ENCODE measurements at regions not wholly inside any gene's neighbourhood (a gene's known extent, or its start where the extent isn't known, plus 50 kb on each side); places are given as distances from the start of the nearest gene placed in this dataset.
"Not testable (repeated sequence)": the region's sequence is repeated elsewhere in the genome, so short reads cannot be mapped to it uniquely, and the experiment has no call there.

- Histone ChIP-seq H3K4me3 (ENCODE audit: low read length) (no peak overlapping the region), H3K9me3 (ENCODE audit: control insufficient read depth, insufficient read depth, low read length) (no peaks in the 10 kb centered on the region), H3K36me3 (ENCODE audit: control insufficient read depth, insufficient read depth, low read length) (no peaks in the 10 kb centered on the region), H3K27ac (ENCODE audit: low read length) (no peak overlapping the region), H3K27me3 (ENCODE audit: control insufficient read depth, insufficient read depth, low read length) (no peaks in the 10 kb centered on the region), H3K4me1 (ENCODE audit: control insufficient read depth, insufficient read depth, low read length) (no peaks in the 10 kb centered on the region)
- Mint-ChIP-seq H3K4me1 (no peaks in the 10 kb centered on the region), H3K36me3 (no peaks in the 10 kb centered on the region), H3K4me3 (no peak overlapping the region), H3K27me3 (ENCODE audit: low read depth in 2 of 2) (peaks cover 8 to 22% of the 10 kb centered on the region in 2 donors), H3K27ac (no peak overlapping the region), H3K9me3 (no peaks in the 10 kb centered on the region)
- intact Hi-C loops (cut with micrococcal nuclease): no loop called here
- WGBS (ENCODE audit: insufficient coverage): 64% methylated on average over 4 of the region's 4 CpGs
- ATAC-seq: no peak
- no peak for TF ChIP-seq CTCF (IDR thresholded peaks at IDR 0.05)
- no peak for DNase-seq
These were observed 138.4 kb upstream of the CADM1 start for GRCh38 chr11:115642660-115643059.

GRCh38 chr11:115637599-115638241, 133.5 kb upstream of the CADM1 start:
- Histone ChIP-seq H3K4me1 (ENCODE audit: control insufficient read depth, insufficient read depth, low read length) (no peaks in the 10 kb centered on the region), H3K36me3 (ENCODE audit: control insufficient read depth, insufficient read depth, low read length) (no peaks in the 10 kb centered on the region), H3K27ac (ENCODE audit: low read length) (no peak overlapping the region), H3K27me3 (ENCODE audit: control insufficient read depth, insufficient read depth, low read length) (no peaks in the 10 kb centered on the region), H3K9me3 (ENCODE audit: control insufficient read depth, insufficient read depth, low read length) (no peaks in the 10 kb centered on the region), H3K4me3 (ENCODE audit: low read length) (no peak overlapping the region)
- H3K4me1 Mint-ChIP-seq: no peaks in the 10 kb centered on the region
- peaks cover 10 to 12% of the 10 kb centered on the region in 2 donors for H3K27me3 Mint-ChIP-seq (ENCODE audit: low read depth in 2 of 2)
- ATAC-seq (no peak), DNase-seq (no peak)
- no peak overlapping the region for H3K4me3 Mint-ChIP-seq
- intact Hi-C loops (cut with micrococcal nuclease): no loop called here
- WGBS (ENCODE audit: insufficient coverage): 64% methylated on average over 6 of the region's 8 CpGs
- no peak overlapping the region for H3K27ac Mint-ChIP-seq
- no peak for TF ChIP-seq CTCF (IDR thresholded peaks at IDR 0.05)
- no peaks in the 10 kb centered on the region for H3K36me3 Mint-ChIP-seq
- H3K9me3 Mint-ChIP-seq: no peaks in the 10 kb centered on the region

- ATAC-seq: no peak
- Mint-ChIP-seq H3K36me3 (no peaks in the 10 kb centered on the region), H3K4me1 (no peaks in the 10 kb centered on the region), H3K9me3 (no peaks in the 10 kb centered on the region), H3K27ac (no peak overlapping the region), H3K27me3 (ENCODE audit: low read depth in 2 of 2) (peaks cover 7 to 10% of the 10 kb centered on the region in 2 donors), H3K4me3 (no peak overlapping the region)
- Histone ChIP-seq H3K36me3 (ENCODE audit: control insufficient read depth, insufficient read depth, low read length) (no peaks in the 10 kb centered on the region), H3K4me3 (ENCODE audit: low read length) (no peak overlapping the region), H3K4me1 (ENCODE audit: control insufficient read depth, insufficient read depth, low read length) (no peaks in the 10 kb centered on the region), H3K9me3 (ENCODE audit: control insufficient read depth, insufficient read depth, low read length) (no peaks in the 10 kb centered on the region), H3K27me3 (ENCODE audit: control insufficient read depth, insufficient read depth, low read length) (no peaks in the 10 kb centered on the region), H3K27ac (ENCODE audit: low read length) (no peak overlapping the region)
- intact Hi-C loops (cut with micrococcal nuclease): no loop called here
- 79% methylated on average over 5 of the region's 5 CpGs for whole genome bisulfite sequencing (ENCODE audit: insufficient coverage)
- no peak for TF ChIP-seq CTCF (IDR thresholded peaks at IDR 0.05)
- no peak for DNase-seq
These were observed 132.7 kb upstream of the CADM1 start for GRCh38 chr11:115636753-115637527.

- H3K4me1 ChIP-seq (ENCODE audit: control insufficient read depth, insufficient read depth, low read length); H3K9me3 Mint-ChIP-seq; H3K27ac ChIP-seq (ENCODE audit: low read length); H3K4me1 Mint-ChIP-seq; H3K27ac Mint-ChIP-seq; DNase-seq; H3K4me3 ChIP-seq (ENCODE audit: low read length); H3K4me3 Mint-ChIP-seq; H3K27me3 ChIP-seq (ENCODE audit: control insufficient read depth, insufficient read depth, low read length); H3K36me3 ChIP-seq (ENCODE audit: control insufficient read depth, insufficient read depth, low read length); H3K9me3 ChIP-seq (ENCODE audit: control insufficient read depth, insufficient read depth, low read length); ATAC-seq; H3K36me3 Mint-ChIP-seq; intact Hi-C loops (cut with micrococcal nuclease): not testable (repeated sequence)
- WGBS (ENCODE audit: insufficient coverage): 96% methylated on average over 27 of the region's 27 CpGs
- peaks cover 11 to 16% of the 10 kb centered on the region in 2 donors for H3K27me3 Mint-ChIP-seq (ENCODE audit: low read depth in 2 of 2)
These were observed 129.8 kb upstream of the CADM1 start for GRCh38 chr11:115633977-115634376.
